ENCODE measurements at regions not wholly inside any gene's neighbourhood (a gene's known extent, or its start where the extent isn't known, plus 50 kb on each side); places are given as distances from the start of the nearest gene placed in this dataset.

GRCh38 chr2:238985041-238985729 is 137.3 kb downstream of the TWIST2 start:
- CTCF ChIA-PET = interaction anchor here (0.5 to 0.7 kb wide), 3 partner anchors 392 to 621 kb away, joined by 3 to 4 read pairs (median 4); no protein-coding TSS in a partner anchor

GRCh38 chr2:238985931-238986446 is 138.1 kb downstream of the TWIST2 start:
- Mint-ChIP-seq H3K4me1 (ENCODE audit: insufficient read depth, unreplicated experiment) (no peaks in the 10 kb centered on the region), H3K4me3 (ENCODE audit: unreplicated experiment) (no peak overlapping the region), H3K9me3 (ENCODE audit: unreplicated experiment) (peaks cover 1% of the 10 kb centered on the region), H3K36me3 (ENCODE audit: insufficient read depth, unreplicated experiment) (no peaks in the 10 kb centered on the region), H3K27ac (ENCODE audit: low read depth, unreplicated experiment) (no peak overlapping the region), H3K27me3 (ENCODE audit: insufficient read depth, unreplicated experiment) (peaks cover 3% of the 10 kb centered on the region)
- TF ChIP-seq CTCF (IDR thresholded peaks at IDR 0.05; ENCODE audit: unreplicated experiment) = no peak
- POLR2A ChIA-PET = no interaction called here
- CTCF ChIA-PET = no interaction called here
- no TSS peak for BruUV-seq (replicated peaks)
- no peak for DNase-seq (ENCODE audit: unreplicated experiment)
- intact Hi-C loops (cut with micrococcal nuclease) = no loop called here

More at GRCh38 chr2:238985041-238985729, 137.3 kb downstream of the TWIST2 start:
- TF ChIP-seq CTCF (IDR thresholded peaks at IDR 0.05; ENCODE audit: unreplicated experiment) = no peak
- intact Hi-C loops (cut with micrococcal nuclease) = no loop called here
- H3K27me3 Mint-ChIP-seq (ENCODE audit: insufficient read depth, unreplicated experiment) = no peaks in the 10 kb centered on the region
- H3K27ac Mint-ChIP-seq (ENCODE audit: low read depth, unreplicated experiment) = no peak overlapping the region
- H3K36me3 Mint-ChIP-seq (ENCODE audit: insufficient read depth, unreplicated experiment) = no peaks in the 10 kb centered on the region
- DNase-seq (ENCODE audit: unreplicated experiment) = no peak
- no peak overlapping the region for H3K4me3 Mint-ChIP-seq (ENCODE audit: unreplicated experiment)
- no peaks in the 10 kb centered on the region for H3K9me3 Mint-ChIP-seq (ENCODE audit: unreplicated experiment)
- POLR2A ChIA-PET = interaction anchor here (2.4 kb wide), 1 partner anchor 10 kb away, joined by 13 read pairs; no protein-coding TSS in a partner anchor
- no TSS peak for BruUV-seq (replicated peaks)
- no peaks in the 10 kb centered on the region for H3K4me1 Mint-ChIP-seq (ENCODE audit: insufficient read depth, unreplicated experiment)

GRCh38 chr2:238986491-238987351 is 138.8 kb downstream of the TWIST2 start:
- ChIA-PET POLR2A (no interaction called here), CTCF (no interaction called here)
- DNase-seq (ENCODE audit: unreplicated experiment) = no peak
- Mint-ChIP-seq H3K9me3 (ENCODE audit: unreplicated experiment) (peaks cover 6% of the 10 kb centered on the region), H3K27ac (ENCODE audit: low read depth, unreplicated experiment) (no peak overlapping the region), H3K36me3 (ENCODE audit: insufficient read depth, unreplicated experiment) (no peaks in the 10 kb centered on the region), H3K27me3 (ENCODE audit: insufficient read depth, unreplicated experiment) (peaks cover 10% of the 10 kb centered on the region), H3K4me1 (ENCODE audit: insufficient read depth, unreplicated experiment) (no peaks in the 10 kb centered on the region), H3K4me3 (ENCODE audit: unreplicated experiment) (no peak overlapping the region)
- BruUV-seq (replicated peaks) = no TSS peak
- TF ChIP-seq CTCF (IDR thresholded peaks at IDR 0.05; ENCODE audit: unreplicated experiment) = no peak
- intact Hi-C loops (cut with micrococcal nuclease) = no loop called here

- no TSS peak for BruUV-seq (replicated peaks)
- H3K4me1 Mint-ChIP-seq (ENCODE audit: insufficient read depth, unreplicated experiment) = no peaks in the 10 kb centered on the region
- no peak overlapping the region for H3K4me3 Mint-ChIP-seq (ENCODE audit: unreplicated experiment)
- H3K9me3 Mint-ChIP-seq (ENCODE audit: unreplicated experiment) = peaks cover 6% of the 10 kb centered on the region
- no peak overlapping the region for H3K27ac Mint-ChIP-seq (ENCODE audit: low read depth, unreplicated experiment)
- TF ChIP-seq CTCF (IDR thresholded peaks at IDR 0.05; ENCODE audit: unreplicated experiment) = no peak
- intact Hi-C loops (cut with micrococcal nuclease) = no loop called here
- H3K36me3 Mint-ChIP-seq (ENCODE audit: insufficient read depth, unreplicated experiment) = no peaks in the 10 kb centered on the region
- ChIA-PET CTCF (interaction anchor here (0.6 kb wide), 2 partner anchors 16 to 334 kb away, joined by 3 to 6 read pairs; no protein-coding TSS in a partner anchor), POLR2A (no interaction called here)
- DNase-seq (ENCODE audit: unreplicated experiment) = no peak
- H3K27me3 Mint-ChIP-seq (ENCODE audit: insufficient read depth, unreplicated experiment) = peaks cover 14% of the 10 kb centered on the region
Observed at GRCh38 chr2:238987352-238987981, 139.6 kb downstream of the TWIST2 start.
